GM21786 (cell line): ENCODE measurements at regions not wholly inside any gene's neighbourhood (a gene's known extent, or its start where the extent isn't known, plus 50 kb on each side); places are given as distances from the start of the nearest gene placed in this dataset.

Source experiments
- ATAC-seq: cut with Tn5 transposase; IDR thresholded peaks from one replicate; pipeline ENCODE4 v1.9.1; 2021; ENCODE audit not compliant: unreplicated experiment

DNA sequence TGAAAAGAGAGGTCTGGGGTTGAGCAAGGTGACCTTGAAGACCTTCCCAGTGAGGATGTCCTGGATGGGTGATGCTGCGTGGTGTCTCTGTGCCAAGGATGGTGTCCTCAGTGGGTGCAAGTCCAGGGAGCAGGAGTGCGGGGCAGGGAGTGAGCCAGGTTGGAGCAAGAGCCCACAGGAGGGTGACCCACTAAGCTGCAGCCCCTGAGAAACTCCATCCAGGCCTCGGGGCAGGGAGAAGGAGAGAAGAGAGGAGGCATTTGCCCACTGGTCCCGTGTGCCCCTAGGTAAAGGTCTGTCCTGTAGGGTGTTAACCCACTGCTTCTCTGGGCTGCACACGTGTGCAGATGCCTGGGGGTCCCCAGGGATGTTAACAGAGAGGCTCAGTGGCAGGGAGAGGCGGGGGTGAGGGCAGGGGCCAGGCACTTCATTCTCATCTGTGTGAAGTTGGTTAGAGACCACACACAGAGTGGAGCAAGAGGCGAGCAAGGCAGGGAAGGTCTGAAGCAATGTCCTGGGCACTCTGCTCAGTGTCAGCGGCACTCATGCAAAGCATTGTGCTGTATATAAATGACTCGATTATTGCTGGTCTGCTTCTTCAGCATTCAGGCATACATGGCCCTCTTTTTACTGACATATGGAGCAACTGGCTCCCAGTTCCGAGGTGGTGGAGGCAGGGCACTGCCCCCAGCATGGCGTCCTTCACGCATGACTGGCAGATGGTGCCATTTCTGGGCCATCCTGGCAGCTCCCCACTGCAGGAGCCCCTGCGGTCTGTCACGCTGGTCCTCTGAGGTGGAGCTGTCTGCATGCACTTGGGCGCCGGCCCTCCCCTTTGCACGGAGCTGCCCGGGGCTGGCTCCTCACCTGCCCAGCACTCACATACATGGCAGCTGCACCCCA lies 117.2 kb upstream of the HS6ST1 start:
- ATAC-seq = no peak

DNA sequence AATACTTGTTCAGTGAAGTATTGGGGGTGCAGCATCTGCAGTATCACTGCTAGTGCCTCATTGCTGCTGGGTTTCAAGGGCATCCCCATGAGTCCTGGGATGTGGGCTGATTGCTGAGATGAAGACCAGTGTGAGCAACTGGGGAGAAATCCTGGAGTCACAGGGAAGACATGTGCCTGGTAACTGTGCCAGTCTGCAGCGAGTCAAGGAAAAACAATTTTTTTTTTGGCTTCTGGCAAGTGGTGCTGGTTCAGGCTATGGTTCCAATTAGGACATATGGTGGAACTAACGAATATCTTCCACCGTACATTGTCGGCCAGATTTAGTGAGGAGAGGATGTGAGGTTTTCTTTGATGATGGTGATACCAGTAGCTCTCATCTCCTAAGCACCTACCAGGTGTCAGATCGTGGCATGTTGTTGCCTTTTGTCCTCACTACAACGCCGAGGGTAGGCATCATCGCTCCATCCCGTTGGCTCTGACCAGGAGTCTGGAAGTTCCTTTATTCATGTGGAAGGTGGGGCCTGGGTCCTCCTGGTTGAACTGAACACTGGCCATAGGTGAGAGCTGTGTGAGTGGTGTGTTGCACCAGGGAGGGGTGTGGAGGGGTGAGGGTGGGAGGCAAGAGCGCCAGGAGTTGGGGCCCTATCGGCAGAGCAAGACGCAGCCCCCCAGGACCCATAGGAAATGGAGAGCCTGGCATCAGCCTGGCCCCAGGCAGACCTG lies 118.0 kb upstream of the HS6ST1 start:
- ATAC-seq = no peak

DNA sequence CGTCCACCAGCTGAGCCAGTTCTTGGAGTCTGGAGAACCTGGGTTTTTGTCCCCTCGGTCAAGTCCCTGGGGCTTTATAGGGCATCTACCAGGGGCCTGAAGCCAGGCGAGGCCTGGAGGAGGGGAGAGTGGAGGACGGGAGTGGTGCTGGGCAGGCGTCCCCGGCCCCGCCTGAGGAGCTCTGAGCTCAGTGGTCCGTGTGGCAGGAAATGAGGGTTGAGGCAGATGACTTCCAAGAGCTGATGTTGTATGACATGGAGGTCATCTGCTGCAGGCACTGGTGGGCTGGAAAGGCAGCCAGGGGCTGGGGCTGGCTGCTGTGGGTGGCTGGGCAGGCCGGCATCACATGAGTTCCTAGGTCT lies 118.5 kb upstream of the HS6ST1 start:
- no peak for ATAC-seq

DNA sequence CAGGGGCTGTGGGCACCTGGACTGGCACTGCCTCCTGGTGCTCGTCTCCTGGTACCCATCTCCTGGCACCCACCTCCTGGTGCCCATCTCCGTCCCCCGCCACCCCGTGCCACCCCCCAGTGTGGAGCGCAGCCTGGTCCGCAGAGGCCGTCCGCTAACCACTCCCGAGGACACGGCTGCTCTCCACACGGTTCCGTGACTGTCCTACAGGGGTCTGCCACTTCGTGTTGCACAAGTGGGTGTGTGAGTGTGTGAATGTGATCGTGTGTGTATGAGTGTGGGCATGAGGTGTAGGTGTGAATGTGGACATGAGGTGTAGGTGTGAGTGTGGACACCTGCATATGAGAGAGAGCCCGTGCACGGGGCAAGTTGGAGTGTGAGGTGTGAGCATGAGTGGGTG lies 119.4 kb upstream of the HS6ST1 start:
- no peak for ATAC-seq

DNA sequence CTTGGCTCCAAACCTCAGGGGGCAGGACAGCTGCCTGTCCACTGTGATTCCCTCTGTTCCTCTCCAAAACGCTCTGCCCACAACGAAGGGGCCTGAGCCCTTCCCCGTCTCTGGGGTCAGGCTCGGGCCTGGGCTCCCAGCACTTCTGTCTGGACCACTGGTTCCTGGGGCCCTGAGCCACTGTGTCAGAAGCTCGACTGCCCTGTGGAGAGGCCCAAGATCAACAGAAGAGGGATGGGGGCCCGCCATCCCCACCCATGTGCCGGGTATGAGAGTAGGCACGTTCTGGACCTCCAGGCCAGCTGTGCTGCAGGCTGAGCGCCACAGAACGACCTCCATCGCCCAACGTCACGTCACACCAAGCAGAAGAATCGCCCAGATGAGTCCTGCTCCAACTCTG lies 119.9 kb upstream of the HS6ST1 start:
- no peak for ATAC-seq

DNA sequence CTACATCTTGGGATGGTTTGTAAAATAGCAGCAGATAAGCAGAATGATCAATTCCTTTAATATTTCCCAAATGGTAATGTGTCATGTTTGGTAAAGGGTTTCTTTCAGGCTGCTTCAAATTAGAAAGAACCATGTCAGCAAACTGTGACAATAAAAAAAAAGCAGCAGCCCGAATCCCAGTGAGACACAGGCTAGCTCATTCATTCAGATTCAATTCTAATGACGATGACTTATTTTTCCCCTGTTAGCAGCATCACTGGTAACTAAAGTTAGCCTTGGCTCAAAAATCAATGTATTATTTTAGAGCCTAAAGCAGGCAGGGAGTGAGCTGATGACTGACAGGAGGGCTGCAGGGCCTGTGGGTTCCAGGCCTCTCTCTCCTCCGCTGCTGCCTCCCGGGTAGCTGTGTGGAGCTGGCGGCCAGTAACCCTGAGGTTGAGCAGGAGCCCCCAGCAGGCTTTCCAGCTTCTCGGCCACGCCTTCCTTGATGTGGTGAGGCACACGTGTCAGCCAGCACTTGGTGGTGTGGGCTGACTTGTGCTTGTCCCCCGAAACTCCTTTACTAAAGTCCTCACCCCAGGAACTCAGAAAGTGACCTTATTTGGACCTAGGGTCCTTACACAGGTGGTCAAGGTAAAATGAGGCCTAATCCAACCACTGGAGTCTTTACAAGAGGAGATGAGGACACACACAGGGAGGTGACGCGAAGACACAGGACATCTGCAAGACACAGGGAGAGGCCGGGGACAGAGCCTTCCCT lies 120.5 kb upstream of the HS6ST1 start:
- no peak for ATAC-seq

DNA sequence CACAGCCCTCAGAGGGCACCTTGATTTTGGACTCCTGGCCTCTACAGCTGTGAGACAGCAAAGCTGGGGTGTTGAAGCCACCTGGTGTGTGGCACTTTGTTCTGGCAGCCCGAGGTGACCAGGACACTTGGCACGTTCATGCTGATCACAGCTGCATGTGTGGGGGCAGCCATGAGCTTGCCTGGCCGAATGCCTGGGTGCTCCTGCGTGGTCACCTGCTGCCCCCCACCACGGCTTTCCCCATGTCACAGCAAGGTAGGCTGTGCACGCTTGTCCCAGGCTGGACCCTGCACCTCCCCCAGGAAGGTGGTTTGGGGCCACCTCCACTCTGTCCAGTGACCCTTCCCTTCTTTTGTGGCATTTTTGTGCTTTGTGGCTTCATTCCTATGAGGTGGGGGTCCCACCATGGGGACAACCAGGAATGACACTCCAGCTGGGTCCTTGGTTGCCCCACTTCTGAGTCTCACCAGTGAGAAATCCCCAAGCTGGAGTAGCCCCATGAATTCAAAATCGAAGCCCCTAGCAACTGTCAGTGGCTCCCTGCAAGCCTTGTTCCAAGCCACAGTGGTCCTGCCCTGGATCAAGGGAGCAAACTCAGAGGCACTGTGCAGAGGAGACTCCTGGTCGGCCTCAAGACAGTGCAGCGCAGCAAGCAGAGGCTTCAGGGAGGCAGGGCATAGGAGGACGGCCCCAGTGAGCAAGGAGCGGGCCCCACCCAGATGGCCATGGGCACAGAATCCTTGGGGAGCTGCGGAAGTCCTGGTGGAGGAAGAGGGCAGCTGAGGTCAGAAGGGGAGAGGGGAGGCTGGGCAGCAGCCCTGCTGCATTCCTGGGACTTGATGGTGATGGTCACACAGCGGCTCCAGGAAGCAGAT lies 121.4 kb upstream of the HS6ST1 start:
- no peak for ATAC-seq

DNA sequence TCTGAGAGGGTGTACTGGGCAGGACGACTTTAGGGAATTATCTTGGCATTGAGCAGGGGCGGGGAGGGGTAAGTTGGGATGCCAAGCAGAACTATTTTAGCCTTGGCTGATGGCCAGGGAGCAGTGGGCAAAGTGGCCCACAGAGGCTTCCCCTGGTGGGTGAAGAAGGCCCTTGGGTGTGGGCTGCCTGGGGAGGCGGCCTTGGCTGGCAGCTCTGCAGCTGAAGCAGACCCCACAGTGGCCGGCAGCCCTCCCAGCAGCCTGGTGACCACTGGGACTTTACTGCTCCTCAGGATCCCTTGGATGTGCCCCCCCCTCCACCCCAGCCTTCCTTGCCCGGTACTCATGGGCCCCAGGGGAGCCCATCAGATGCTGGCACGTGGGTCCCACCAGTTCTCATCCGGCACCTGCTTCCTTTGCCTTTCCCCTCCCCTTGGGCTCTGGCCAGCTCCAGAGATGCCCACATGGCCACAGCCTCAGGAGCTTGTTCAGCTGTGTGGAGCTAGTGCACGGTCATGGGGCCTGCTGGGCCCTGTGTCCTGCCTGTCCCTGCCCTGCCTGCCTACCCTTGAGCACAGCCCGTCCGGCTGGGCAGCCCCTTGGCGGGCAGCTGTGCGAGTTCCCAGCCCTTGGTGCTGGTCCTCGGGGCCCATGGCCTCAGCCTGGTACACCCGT lies 122.1 kb upstream of the HS6ST1 start:
- no peak for ATAC-seq

DNA sequence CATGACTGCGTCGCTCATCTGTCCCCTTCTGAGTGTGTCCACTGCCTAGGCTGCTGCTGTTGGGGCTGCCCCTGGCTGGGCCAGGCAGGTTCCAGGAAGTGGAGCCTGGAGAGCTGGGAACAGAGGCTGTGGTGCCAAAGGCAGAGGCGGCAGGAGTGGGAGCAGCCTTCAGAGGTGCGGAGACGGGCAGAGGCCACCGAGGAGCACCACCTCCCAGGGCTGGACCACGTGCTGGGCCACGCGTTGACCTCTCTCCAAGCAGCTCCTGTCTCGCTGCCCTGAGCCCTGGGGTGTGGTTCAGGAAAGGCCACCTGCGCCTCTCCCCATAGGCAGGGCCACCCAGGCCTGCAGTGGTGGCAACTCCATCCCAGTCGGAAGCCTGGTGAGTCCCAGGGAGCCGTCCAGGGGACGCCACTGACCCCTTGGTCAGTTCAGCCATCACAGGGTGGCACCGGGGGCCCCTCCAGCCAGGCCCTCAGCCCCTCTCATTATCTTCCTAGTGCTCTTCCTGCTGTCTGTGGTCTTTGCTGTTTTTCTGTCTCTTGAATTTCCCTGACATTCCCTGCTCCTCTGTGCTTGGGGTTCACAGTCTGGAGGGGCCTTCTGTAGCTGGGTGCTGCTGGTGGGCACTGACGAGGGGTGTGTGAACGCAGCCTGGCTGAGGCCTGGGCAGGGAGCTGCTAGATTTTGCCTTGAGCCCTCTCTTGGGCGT lies 122.8 kb upstream of the HS6ST1 start:
- no peak for ATAC-seq

DNA sequence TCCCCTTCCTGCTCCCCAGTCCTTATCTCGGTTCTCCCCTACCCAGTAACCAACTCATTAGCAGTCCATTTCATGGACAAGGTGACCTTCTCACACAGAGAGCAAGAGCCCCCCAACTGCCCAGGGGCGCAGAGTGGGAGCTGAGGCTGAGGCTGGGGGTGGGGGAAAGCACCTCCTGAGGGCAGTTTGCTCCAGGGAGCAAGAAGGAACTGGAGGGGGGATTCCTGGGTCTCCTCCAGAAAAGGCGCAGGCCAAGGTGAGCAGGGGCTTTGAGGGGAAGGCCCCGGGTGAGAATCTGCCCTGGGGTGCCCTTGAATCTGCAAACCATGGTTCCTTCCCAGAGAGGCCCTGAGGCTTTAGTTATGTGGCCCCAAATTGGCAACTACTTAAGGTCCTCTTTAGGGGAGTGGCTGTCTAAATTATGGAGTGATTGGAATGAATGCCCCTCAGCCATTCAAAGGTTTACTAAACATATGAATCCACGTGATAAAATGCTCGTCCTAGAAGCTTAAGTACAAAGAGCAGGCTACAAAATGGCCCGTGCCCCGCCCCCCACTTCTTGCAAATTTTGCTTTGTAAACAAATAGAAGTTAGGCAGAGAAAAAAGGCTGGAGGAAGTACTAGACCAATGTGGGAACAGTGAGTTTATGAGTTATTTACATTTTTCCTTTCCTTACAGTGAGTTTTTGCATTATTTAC lies 123.5 kb upstream of the HS6ST1 start:
- no peak for ATAC-seq

DNA sequence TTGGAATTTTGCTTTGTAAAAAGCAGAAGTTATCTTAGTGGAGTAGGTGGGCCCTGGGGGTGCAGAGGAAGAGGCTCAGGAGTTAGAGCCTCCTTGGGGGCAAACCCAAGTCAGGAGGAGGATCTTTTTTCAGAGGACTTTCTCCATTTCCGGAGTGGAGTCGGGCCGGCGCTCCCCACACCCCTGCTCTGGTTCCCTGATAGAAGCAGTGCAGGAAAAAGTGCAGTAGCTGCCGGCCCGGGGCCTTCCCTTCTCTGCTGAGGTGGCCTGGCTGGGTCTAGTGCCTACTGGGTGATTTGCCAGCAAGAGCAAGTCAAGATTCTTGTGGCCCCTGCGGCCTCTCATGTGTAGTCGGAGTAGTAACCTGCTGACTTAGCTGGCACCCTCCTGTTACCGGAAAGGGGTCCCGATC lies 124.2 kb upstream of the HS6ST1 start:
- ATAC-seq = no peak

DNA sequence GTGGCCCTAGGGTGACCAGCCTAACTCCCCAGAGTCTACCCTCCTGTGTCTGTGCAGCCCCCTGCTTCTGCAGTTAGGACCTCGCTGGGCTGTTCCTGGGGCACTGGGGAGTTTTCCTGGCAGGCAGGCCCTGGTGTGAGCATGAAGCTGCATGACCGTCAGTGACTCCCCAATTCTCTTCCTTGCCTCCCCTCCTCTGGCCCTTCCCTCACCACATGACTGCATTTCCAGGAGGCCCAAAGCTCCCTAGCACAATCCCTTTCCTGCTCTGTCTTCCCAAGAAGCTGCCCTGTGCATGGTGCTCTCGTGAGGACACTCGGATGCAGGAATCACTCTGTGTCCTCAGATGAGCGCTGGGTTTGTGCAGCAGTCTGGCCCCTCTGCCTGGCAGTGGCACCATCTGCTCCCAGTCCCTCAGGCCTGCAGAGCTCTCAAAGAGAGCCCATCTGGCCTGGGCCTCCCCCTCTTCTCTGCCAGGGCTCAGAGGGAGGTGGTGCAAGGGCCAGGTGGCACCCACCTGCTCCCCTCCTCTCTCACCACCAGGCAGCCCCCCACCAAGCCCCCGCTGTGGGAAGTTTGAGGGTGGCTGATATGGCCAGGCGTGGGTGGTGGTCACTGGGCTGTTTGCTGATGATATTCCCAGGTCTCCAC lies 125.6 kb upstream of the HS6ST1 start:
- no peak for ATAC-seq

DNA sequence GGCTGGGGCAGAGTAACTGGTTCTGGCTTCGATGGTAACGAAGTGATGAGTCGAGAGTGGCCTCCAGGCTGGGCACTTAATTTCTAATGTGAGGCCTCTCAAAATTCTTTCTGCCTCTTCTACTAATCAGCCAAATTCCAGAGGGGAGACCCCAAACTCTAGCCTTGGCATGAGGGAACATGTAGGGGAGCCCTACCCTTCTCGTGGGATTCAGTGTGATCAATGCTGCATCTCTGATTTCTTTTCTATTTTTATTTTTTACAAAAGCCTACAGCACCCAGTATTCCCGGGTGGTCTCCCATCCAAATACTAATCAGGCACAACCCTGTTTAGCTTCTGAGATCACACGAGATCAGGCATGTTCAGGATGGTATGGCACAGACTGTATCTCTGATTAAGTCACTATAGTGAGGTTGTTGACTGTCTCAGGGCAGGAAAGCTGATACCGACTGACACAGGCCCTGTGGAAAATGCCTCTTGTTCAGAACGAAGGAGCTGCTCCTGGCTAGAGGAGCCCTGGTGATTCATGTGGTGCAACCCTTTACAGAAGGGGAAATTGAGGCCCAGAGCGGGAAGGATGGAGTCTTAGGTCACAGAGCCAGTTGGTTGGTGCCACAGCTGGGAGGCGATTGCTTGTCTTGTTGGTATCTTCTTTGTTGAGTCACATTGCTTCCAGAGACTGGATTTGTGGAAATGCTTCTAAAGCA lies 126.3 kb upstream of the HS6ST1 start:
- ATAC-seq = no peak

DNA sequence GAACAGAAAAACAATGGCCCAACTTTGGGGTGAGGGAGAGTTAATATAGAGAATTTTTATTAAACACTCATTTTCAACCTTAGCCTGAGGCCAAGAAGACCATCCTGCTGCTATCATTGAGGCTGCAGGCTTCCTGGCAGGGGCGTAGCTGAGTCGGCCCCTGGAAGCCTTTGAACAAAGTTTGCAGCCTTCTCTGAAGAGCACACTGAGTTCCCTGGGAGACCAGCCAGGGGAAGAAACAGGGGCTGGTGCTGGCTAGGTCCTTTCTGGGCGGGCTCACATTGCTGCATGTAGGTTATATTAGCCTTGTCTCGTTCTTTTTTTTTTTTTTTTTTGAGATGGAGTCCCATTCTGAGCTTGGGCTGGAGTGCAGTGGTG lies 126.8 kb upstream of the HS6ST1 start:
- no peak for ATAC-seq

DNA sequence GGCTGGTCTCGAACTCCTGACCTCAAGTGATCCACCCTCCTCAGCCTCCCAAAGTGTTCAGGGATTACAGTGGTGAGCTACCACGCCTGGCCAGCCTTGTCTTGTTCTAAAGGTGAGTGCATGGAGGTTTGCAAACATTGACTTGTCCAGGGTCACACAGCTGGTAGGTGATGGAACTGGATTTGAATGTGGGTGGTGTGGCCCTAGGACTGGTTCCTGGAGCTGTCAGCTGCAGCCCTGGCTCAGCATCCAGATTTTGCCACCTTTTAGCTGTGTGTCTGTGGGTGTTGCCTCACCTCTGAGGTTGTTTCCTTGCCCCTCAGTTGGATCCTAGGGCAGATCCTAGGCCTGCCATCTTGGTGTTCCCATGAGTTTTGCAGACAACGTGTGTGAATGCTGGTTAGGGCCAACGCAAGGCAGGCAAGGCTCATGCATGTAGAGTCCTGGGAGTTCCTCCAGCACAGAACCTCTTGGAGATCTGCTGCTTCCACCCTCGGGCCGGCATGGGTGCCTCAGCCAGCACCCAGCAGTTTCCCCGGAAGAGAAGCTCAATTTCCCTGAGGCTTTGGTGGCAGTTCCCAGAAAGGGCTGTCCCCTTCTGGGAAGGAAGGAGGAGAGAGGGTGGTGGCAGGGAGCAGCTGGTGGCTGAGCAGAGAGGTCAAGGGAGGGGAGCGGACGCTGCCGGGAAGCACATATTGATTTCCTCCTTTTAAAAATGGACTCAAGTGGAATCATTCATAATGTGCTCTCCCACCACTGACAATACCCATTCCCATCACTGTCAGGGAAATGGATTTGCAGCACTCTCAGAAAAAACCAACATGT lies 127.6 kb upstream of the HS6ST1 start:
- ATAC-seq = no peak

DNA sequence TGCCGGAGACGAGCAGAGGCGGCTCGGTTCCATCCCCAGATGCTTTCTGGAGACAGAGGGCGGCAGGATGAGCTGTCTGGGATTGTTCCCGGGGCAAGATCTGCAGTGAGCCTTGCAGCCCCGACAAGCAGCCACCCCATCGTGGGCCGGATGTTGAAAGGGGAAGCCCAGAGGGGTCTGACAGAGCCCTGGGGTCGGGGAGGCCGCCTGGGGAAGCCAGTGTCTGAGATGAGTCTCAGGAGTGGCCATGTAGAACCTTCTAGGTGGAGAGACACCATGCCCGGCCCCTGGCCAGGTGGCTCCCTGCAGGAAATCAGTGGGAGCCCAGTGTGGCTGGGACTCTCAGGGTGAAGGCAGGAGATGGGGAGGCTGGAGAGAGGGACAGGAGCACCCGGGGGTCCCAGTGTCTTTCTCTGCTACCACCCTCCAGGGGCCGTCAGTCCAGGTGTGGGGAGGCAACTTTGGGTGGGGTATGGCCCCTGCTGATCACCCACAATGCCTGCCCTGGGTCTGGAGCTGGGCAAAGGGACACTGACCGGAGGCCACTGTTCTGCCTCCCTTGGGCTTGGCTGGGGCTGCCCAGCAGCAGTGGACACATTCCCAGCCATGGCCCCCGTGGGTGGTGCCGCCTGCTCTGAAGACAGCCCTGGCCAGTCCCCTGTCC lies 128.3 kb upstream of the HS6ST1 start:
- ATAC-seq = no peak
